Endothelial cell of umbilical vein (primary cell): ENCODE measurements at regions not wholly inside any gene's neighbourhood (a gene's known extent, or its start where the extent isn't known, plus 50 kb on each side); places are given as distances from the start of the nearest gene placed in this dataset.
"Not testable (repeated sequence)": the region's sequence is repeated elsewhere in the genome, so short reads cannot be mapped to it uniquely, and the experiment has no call there.

Source experiments
- BruUV-seq: library from RNA; stranded (reverse); fragments of 400-500 nt; replicated peaks from 2 replicates; lab custom pipeline; 2021; lab: Mats Ljungman, UMichigan
- CTCF ChIA-PET: fragments of 300-600, 350-600 bp; sonication (Branson Sonifier 250); formaldehyde crosslinking; loops from one replicate; lab custom pipeline; 2021; ENCODE audit warnings: antibody characterized with exemption, inconsistent platforms; lab: Charles Lee
- POLR2A ChIA-PET: fragments of 300-600, 350-600 bp; sonication (Branson Sonifier 250); formaldehyde crosslinking; loops from one replicate; lab custom pipeline; 2021; ENCODE audit warnings: antibody characterized with exemption, inconsistent platforms; lab: Charles Lee
- DNase-seq: peaks from one replicate; pipeline ENCODE4 v3.0.0-alpha.2; 2011; ENCODE audit warnings: low read depth, low spot score
- FAIRE-seq: peaks from 2 replicates; lab custom pipeline; 2011; peaks lifted over from hg19 to GRCh38; lab: Jason Lieb, UNC
- H2AFZ ChIP-seq: 2 replicates; pipeline ENCODE4 v1.6.0; 2012; ENCODE audit warnings: low read depth, low read length, control low read depth, inconsistent platforms
- H3K27ac ChIP-seq: 2 replicates; pipeline ENCODE4 v1.5.1; 2011; ENCODE audit warnings: low read depth, mild to moderate bottlenecking, control low read depth, low read length, moderate library complexity; ENCODE audit not compliant: insufficient read depth
- H3K27me3 ChIP-seq, 2 experiments: 2 replicates each; pipeline versions ENCODE4 v1.6.0 to v1.6.1; 2011; ENCODE audit warnings: low read length in 2 of 2, mixed read lengths in 1 of 2; ENCODE audit not compliant: control insufficient read depth in 2 of 2, insufficient read depth in 2 of 2
- H3K36me3 ChIP-seq, 2 experiments: 2 replicates in 1 of 2; 3 replicates in 1 of 2; pipeline ENCODE4 v1.5.1; 2011; ENCODE audit warnings: low read length in 2 of 2, mild to moderate bottlenecking in 1 of 2, moderate library complexity in 1 of 2; ENCODE audit not compliant: control insufficient read depth in 2 of 2, insufficient read depth in 2 of 2; ENCODE audit errors: extremely low read depth in 1 of 2
- H3K4me1 ChIP-seq: 3 replicates; pipeline ENCODE4 v1.5.1; 2011; ENCODE audit warnings: mild to moderate bottlenecking, low read length; ENCODE audit not compliant: control insufficient read depth, insufficient read depth; ENCODE audit errors: extremely low read depth
- H3K4me2 ChIP-seq: 2 replicates; pipeline ENCODE4 v1.6.1; 2011; ENCODE audit warnings: low read length, control low read depth, mixed read lengths; ENCODE audit not compliant: insufficient read depth
- H3K4me3 ChIP-seq, 3 experiments: fragments of 200-600 bp in 1 of 3; sonication (generic), shearing (Covaris generic) in 1 of 3; replicated peaks in 1 of 3; 2 replicates each; pipeline ENCODE4 v1.5.1; 2011 to 2016; ENCODE audit warnings: control low read depth in 3 of 3, low read length in 3 of 3, mild to moderate bottlenecking in 2 of 3, inconsistent platforms in 1 of 3, low read depth in 1 of 3, moderate library complexity in 1 of 3; ENCODE audit not compliant: insufficient read depth in 1 of 3
- H3K79me2 ChIP-seq: 2 replicates; pipeline ENCODE4 v1.6.0; 2012; ENCODE audit warnings: low read length, inconsistent platforms; ENCODE audit not compliant: control insufficient read depth, insufficient read depth
- H3K9ac ChIP-seq: replicated peaks from 2 replicates; pipeline ENCODE3; 2011; ENCODE audit warnings: low read length, control low read depth; ENCODE audit not compliant: insufficient read depth; ENCODE audit errors: extremely low read depth
- H3K9me1 ChIP-seq: replicated peaks from 3 replicates; pipeline ENCODE4 v1.6.0; 2011; ENCODE audit warnings: mild to moderate bottlenecking, low read length; ENCODE audit not compliant: control insufficient read depth, insufficient read depth; ENCODE audit errors: extremely low read depth
- H3K9me3 ChIP-seq: replicated peaks from 2 replicates; pipeline ENCODE4 v1.5.1; 2012; ENCODE audit warnings: low read length, inconsistent platforms; ENCODE audit not compliant: control insufficient read depth, insufficient read depth
- H4K20me1 ChIP-seq: replicated peaks from 2 replicates; pipeline ENCODE3; 2011; ENCODE audit warnings: mild to moderate bottlenecking, low read length; ENCODE audit not compliant: control insufficient read depth, insufficient read depth; ENCODE audit errors: extremely low read depth
- EZH2 ChIP-seq: IDR thresholded peaks from 2 replicates; pipeline ENCODE4 v1.6.1; 2012; ENCODE audit warnings: borderline replicate concordance, low read depth, mild to moderate bottlenecking, moderate library complexity, low read length, inconsistent platforms; ENCODE audit not compliant: severe bottlenecking
- FOS ChIP-seq: IDR thresholded peaks from 2 replicates; pipeline ENCODE4 v1.6.1; 2011; ENCODE audit warnings: mild to moderate bottlenecking, low read length, moderate library complexity, borderline replicate concordance; ENCODE audit not compliant: insufficient read depth
- GATA2 ChIP-seq: IDR thresholded peaks from 2 replicates; pipeline ENCODE4 v1.7.0; 2011; ENCODE audit warnings: low read depth, mild to moderate bottlenecking, moderate library complexity, mixed read lengths, low read length; ENCODE audit not compliant: insufficient read length, insufficient read depth
- JUN ChIP-seq: IDR thresholded peaks from 2 replicates; pipeline ENCODE4 v1.6.1; 2011; ENCODE audit warnings: borderline replicate concordance, low read depth; ENCODE audit not compliant: insufficient read length, insufficient read depth
- MYC ChIP-seq: IDR thresholded peaks from one replicate; pipeline ENCODE4 v1.6.1; 2011; ENCODE audit warnings: mild to moderate bottlenecking, low read depth, low read length
- POLR2A ChIP-seq: IDR thresholded peaks from 2 replicates; pipeline ENCODE4 v1.6.1; 2012; ENCODE audit warnings: low read depth, mild to moderate bottlenecking, control low read depth, low read length
- POLR2AphosphoS5 ChIP-seq: IDR thresholded peaks from 2 replicates; pipeline ENCODE4 v1.6.1; 2012; ENCODE audit warnings: low read depth, mild to moderate bottlenecking, control low read depth, low read length, moderate library complexity; ENCODE audit not compliant: insufficient read depth
- dilution Hi-C: fragments of 300-500 bp; cut with MboI; formaldehyde crosslinking; loops from one replicate; pipeline ENCODE4 v1.15.0; 2019; ENCODE audit warnings: low sequenced_read_pairs; ENCODE audit not compliant: extremely low pct_ligation_motif_present
- intact Hi-C: fragments of 100-400 bp; cut with micrococcal nuclease; formaldehyde crosslinking; loops from one replicate; pipeline ENCODE4 v1.10.0; 2022
- TF ChIP-seq, protein P1 (sequence below): IDR thresholded peaks from 2 replicates; pipeline ENCODE4 v1.6.1; 2011; ENCODE audit not compliant: insufficient read depth, insufficient read length
- TF ChIP-seq, protein P2 (sequence below), 2 donors: IDR thresholded peaks; 1 replicate in 1 of 2; 2 replicates in 1 of 2; pipeline ENCODE4 v1.5.1; 2011; ENCODE audit warnings: low read length in 2 of 2, mild to moderate bottlenecking in 2 of 2, moderate library complexity in 2 of 2, control low read depth in 1 of 2, inconsistent platforms in 1 of 2, low read depth in 1 of 2; ENCODE audit not compliant: insufficient read depth in 1 of 2; ENCODE audit errors: extremely low read depth in 1 of 2

DNA sequence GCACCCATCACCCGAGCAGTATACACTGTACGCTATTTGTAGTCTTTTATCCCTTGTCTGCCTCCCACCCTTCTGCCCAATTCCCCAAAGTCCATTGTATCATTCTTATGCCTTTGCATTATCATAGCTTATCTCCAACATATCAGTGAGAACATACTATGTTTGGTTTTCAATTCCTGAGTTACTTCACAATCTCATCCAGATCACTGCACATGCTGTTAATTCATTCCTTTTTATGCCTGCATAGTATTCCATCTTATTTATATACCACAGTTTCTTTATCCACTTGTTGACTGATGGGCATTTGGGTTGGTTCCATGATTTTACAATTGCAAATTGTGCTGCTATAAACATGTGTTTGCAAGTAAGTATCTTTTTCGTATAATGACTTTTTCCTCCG is 564.7 kb upstream of the NECTIN3 start:
- H3K27ac ChIP-seq, result no peak overlapping the region
- no peaks in the 10 kb centered on the region for H4K20me1 ChIP-seq
- H3K4me1 ChIP-seq, result no peaks in the 10 kb centered on the region
- CTCF ChIA-PET, result no interaction called here
- no peak overlapping the region for H3K4me2 ChIP-seq
- no TSS peak for BruUV-seq
- dilution Hi-C loops (no loop called here), intact Hi-C loops (no loop called here)
- H3K79me2 ChIP-seq, result no peaks in the 10 kb centered on the region
- no peaks in the 10 kb centered on the region for H3K36me3 ChIP-seq
- H3K9ac ChIP-seq, result no peak overlapping the region
- no peaks in the 10 kb centered on the region for H3K9me1 ChIP-seq
- TF ChIP-seq FOS, result no peak
- TF ChIP-seq EZH2, result no peak
- TF ChIP-seq GATA2, result no peak
- TF ChIP-seq POLR2AphosphoS5, result no peak
- TF ChIP-seq JUN, result no peak
- no peak for TF ChIP-seq POLR2A
- TF ChIP-seq, protein P1, sequence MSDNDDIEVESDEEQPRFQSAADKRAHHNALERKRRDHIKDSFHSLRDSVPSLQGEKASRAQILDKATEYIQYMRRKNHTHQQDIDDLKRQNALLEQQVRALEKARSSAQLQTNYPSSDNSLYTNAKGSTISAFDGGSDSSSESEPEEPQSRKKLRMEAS, result no peak
- TF ChIP-seq, protein P2, sequence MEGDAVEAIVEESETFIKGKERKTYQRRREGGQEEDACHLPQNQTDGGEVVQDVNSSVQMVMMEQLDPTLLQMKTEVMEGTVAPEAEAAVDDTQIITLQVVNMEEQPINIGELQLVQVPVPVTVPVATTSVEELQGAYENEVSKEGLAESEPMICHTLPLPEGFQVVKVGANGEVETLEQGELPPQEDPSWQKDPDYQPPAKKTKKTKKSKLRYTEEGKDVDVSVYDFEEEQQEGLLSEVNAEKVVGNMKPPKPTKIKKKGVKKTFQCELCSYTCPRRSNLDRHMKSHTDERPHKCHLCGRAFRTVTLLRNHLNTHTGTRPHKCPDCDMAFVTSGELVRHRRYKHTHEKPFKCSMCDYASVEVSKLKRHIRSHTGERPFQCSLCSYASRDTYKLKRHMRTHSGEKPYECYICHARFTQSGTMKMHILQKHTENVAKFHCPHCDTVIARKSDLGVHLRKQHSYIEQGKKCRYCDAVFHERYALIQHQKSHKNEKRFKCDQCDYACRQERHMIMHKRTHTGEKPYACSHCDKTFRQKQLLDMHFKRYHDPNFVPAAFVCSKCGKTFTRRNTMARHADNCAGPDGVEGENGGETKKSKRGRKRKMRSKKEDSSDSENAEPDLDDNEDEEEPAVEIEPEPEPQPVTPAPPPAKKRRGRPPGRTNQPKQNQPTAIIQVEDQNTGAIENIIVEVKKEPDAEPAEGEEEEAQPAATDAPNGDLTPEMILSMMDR (IDR thresholded peaks at IDR 0.05; ENCODE audit: extremely low read depth in 1 of 2, insufficient read depth in 1 of 2, low read depth in 1 of 2, low read length in 2 of 2), result no peak
- no peak for TF ChIP-seq MYC
- DNase-seq (no peak), FAIRE-seq (no peak)
- POLR2A ChIA-PET, result interaction anchor here (0.6 kb wide), 1 partner anchor 291 kb away, joined by 4 read pairs; no protein-coding TSS in a partner anchor
- no peaks in the 10 kb centered on the region for H3K9me3 ChIP-seq
- H3K27me3 ChIP-seq, result no peaks in the 10 kb centered on the region
- H3K4me3 ChIP-seq, result no peak overlapping the region
- H2AFZ ChIP-seq, result no peak overlapping the region

DNA sequence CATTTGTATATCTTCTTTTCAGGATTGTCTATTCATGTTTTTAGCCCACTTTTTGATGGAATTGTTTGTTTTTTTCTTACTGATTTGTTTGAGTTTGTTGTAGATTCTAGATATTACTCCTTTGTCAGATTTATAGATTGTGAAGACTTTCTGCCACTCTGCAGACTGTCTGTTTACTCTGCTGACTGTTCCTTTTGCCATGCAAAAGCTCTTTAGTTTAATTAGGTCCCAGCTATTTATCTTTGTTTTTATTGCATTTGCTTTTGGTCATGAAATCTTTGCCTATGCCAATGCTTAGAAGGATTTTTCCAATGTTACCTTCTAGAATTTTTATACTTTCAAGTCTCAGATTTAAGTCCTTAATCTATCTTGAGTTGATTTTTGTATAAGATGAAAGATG is 564.0 kb upstream of the NECTIN3 start:
- intact Hi-C loops, H3K27me3 ChIP-seq, H2AFZ ChIP-seq, BruUV-seq, H3K79me2 ChIP-seq, H3K9ac ChIP-seq, H4K20me1 ChIP-seq, H3K36me3 ChIP-seq, H3K27ac ChIP-seq, H3K4me2 ChIP-seq, CTCF ChIA-PET, H3K9me3 ChIP-seq, H3K4me1 ChIP-seq, H3K9me1 ChIP-seq, H3K4me3 ChIP-seq, FAIRE-seq, POLR2A ChIA-PET, DNase-seq, dilution Hi-C loops: not testable (repeated sequence)
